Rectal smooth muscle tissue (tissue), 1 donor: ENCODE measurements at regions not wholly inside any gene's neighbourhood (a gene's known extent, or its start where the extent isn't known, plus 50 kb on each side); places are given as distances from the start of the nearest gene placed in this dataset.

ENCODE experiments used
- H3K27ac ChIP-seq: one replicate; pipeline ENCODE4 v1.7.0; 2013; ENCODE audit warnings: low read depth, low read length, inconsistent platforms
- H3K27me3 ChIP-seq: one replicate; pipeline ENCODE4 v1.7.0; 2013; ENCODE audit warnings: low read length; ENCODE audit not compliant: control insufficient read depth, insufficient read depth
- H3K36me3 ChIP-seq: one replicate; pipeline ENCODE4 v1.7.0; 2013; ENCODE audit warnings: low read length; ENCODE audit not compliant: control insufficient read depth, insufficient read depth
- H3K4me1 ChIP-seq: one replicate; pipeline ENCODE4 v1.7.0; 2013; ENCODE audit warnings: low read length; ENCODE audit not compliant: control insufficient read depth, insufficient read depth
- H3K4me3 ChIP-seq: one replicate; pipeline ENCODE4 v1.7.0; 2013; ENCODE audit warnings: low read length
- H3K9ac ChIP-seq: one replicate; pipeline ENCODE4 v1.7.0; 2013; ENCODE audit warnings: low read length

DNA sequence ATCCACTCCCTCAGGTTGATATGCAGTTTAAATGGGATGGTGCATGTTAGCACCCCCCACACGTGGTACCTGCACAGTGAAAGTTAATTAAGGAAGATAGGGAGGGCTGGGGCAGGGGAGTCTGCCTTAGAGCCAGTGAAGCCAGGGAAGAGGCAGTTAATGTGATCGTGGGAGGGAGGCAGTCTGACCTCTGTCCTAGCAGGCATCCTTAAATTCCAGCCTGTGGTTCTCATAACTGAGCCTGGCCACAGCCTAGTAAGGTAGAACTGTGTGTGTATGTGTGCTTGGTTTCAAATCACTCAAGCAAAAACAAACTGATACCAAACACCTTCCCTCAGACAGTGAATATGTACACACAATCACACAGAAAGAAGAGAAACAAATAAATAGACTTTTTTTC lies 319.1 kb upstream of the TLE3 start:
- H3K36me3 ChIP-seq, result no peaks in the 10 kb centered on the region
- no peak overlapping the region for H3K9ac ChIP-seq
- H3K4me1 ChIP-seq, result no peaks in the 10 kb centered on the region
- no peaks in the 10 kb centered on the region for H3K27me3 ChIP-seq
- no peak overlapping the region for H3K27ac ChIP-seq
- no peak overlapping the region for H3K4me3 ChIP-seq

DNA sequence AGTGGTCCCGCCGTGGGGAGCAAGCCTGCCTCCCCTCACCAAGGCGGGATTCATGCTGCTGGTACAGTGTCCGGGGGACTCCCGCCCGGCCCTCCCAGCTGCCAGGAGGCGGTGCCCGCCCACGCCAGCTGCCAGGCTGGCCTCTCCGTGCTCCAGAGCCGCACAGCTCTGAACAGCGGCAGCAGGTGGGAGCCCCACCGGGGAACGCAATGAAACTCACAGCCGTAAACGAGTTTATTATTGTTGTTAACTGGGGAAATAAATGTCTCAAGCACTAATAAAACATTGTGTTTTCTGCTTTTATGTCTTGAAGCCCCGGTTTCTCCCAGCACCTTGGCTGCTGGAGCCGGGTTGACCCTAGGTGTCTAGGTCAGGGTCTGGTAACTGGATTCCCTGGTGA lies 317.7 kb upstream of the TLE3 start:
- Histone ChIP-seq H3K27me3 (no peaks in the 10 kb centered on the region), H3K9ac (no peak overlapping the region), H3K4me1 (no peaks in the 10 kb centered on the region), H3K27ac (no peak overlapping the region), H3K36me3 (no peaks in the 10 kb centered on the region), H3K4me3 (no peak overlapping the region)

DNA sequence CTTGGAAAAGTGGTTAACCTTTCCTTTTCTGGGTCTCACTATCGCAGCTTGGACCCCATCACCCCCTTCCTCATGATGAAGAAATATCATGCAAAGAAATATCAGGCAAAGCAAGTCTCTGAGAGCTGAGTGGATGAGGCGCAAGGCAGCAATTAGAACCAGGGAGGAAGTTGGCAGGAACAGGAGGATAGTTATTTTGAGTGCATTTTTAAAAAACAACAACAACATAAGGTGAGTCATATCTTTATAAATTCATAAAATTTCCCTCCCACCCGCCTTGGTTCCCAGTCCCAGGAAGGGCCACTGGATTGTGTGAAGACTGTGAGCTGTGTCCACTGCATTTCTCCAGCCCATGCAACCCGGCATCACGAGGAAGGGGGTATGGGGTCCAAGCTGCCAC lies 316.9 kb upstream of the TLE3 start:
- Histone ChIP-seq H3K27me3 (no peaks in the 10 kb centered on the region), H3K4me3 (no peak overlapping the region), H3K27ac (no peak overlapping the region), H3K4me1 (no peaks in the 10 kb centered on the region), H3K9ac (no peak overlapping the region), H3K36me3 (no peaks in the 10 kb centered on the region)

DNA sequence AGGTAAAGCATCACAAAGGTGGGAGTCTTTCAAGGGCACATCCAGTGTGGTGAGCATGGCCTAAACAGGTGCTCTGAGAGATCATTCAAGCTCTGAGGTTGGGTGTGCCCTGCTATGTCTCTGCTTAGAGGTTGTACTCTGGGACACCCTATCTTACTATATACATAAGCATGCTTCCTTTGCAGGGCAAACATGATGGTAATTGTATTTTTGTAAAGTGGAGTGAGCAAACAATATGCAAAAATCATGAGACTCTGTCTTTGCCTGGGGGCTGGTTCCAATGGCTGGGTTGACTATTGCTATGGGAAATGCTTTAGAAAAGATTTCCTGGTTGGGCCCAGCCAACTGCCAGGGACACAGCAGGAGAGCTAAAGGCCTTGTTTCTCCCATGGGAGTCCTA lies 315.1 kb upstream of the TLE3 start:
- H3K27ac ChIP-seq, result no peak overlapping the region

DNA sequence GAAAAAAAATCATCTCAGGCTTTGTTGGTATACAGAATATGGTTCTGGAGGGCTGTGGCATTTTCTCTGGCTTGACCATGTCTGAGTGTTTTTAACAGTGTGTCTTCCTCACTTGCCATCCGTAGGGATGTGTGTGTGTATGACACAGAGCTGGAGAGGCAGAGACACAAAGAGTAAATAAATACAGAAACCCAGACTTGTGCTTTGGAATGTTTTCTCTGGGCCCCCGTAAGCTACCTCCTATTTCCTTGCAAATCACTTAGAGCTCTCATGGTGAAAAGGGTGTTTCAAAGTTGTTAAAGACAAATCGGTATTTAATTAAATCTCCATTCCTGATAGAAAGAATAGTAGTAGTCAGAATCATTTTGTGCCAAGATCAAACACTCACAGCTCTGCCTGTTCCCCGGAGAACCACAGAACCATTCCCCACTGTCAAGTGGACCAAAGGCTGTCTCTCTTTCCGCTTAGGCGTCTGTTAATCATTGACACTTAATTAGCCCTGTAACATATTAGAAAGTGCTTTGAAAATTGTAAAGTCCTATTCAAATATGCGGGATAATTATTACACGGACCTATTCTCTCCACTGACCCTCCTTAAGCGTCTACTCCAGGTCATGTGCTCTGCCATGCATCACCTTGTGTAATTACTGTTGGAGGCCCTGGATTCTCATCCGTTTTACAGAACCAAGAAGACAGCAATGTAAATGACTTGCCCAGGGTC lies 313.6 kb upstream of the TLE3 start:
- Histone ChIP-seq H3K4me1 (no peaks in the 10 kb centered on the region), H3K4me3 (no peak overlapping the region), H3K27me3 (no peaks in the 10 kb centered on the region), H3K36me3 (no peaks in the 10 kb centered on the region), H3K9ac (no peak overlapping the region), H3K27ac (no peak overlapping the region)

More for the DNA sequence above, 315.1 kb upstream of the TLE3 start:
- Histone ChIP-seq H3K4me1 (no peaks in the 10 kb centered on the region), H3K4me3 (no peak overlapping the region), H3K27me3 (no peaks in the 10 kb centered on the region), H3K36me3 (no peaks in the 10 kb centered on the region), H3K9ac (no peak overlapping the region)

DNA sequence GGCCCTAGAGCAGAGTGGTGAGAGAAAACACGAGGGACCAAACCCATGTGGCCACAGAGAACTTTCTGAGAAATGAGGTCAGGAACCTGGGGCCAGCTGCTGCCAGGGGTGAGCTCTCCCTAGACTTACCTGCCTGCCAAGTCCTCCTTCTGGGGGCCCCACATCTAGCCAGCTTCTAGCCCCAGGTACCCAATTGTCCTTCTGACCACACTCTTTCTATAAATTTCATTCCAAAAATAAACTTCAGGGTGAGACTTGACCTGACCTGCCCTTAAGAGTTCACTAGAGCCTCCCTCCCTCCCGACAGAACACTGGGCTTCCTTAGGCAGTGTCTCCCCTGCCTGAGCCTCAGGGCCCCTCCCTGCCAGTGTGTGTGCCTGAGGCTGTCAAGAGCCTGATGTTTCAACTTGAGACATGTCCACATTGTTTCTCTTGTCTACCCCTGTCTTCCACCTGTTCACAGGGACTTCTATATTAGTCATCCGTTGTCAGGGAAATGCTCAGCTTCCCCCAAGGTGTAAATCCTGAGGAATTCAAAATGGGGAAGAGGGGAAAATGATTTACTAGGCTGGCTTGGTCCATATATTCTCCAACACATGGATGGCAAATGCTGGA lies 312.8 kb upstream of the TLE3 start:
- no peaks in the 10 kb centered on the region for H3K27me3 ChIP-seq
- H3K36me3 ChIP-seq, result no peaks in the 10 kb centered on the region

DNA sequence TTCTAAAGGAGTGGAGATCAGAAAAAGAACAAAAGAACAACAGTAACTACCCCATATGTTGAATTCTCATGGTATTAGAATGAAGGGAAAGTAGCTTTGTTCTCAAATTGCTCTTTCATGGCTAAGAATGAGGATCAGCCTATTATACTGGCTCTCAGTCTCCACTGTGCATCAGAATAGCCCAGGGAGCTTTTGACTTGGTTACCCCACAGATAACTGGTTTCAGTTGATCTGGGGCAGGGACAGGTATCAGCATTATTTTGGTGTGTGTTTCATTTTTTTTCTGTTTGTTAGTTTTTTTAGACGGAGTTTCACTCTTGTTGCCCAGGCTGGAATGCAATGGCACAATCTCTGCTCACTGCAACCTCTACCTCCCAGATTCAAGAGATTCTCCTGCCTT lies 311.7 kb upstream of the TLE3 start:
- no peaks in the 10 kb centered on the region for H3K36me3 ChIP-seq
- no peaks in the 10 kb centered on the region for H3K4me1 ChIP-seq

More for the DNA sequence above, 312.8 kb upstream of the TLE3 start:
- Histone ChIP-seq H3K4me3 (no peak overlapping the region), H3K9ac (no peak overlapping the region), H3K27ac (no peak overlapping the region), H3K4me1 (no peaks in the 10 kb centered on the region)

DNA sequence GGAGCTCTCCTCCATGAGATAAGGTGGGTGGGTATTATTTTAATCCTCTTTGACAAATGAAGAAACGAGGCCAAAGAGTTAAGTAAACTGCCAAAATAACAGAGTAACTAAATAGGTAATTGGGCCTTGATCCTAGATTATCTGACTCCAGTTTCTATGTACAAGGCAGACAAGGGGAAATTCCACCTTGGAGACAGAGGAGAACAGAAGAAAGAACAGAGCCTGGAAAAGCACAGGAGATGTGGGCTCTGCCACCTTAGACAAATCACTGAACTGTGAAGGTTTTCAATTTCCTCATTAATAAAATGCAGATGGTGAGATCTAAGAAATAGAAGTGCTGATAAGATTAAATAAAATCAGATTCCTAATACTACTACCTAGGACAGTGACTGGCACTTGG lies 310.2 kb upstream of the TLE3 start:
- no peaks in the 10 kb centered on the region for H3K27me3 ChIP-seq

More for the DNA sequence above, 311.7 kb upstream of the TLE3 start:
- Histone ChIP-seq H3K4me3 (no peak overlapping the region), H3K27ac (no peak overlapping the region), H3K27me3 (no peaks in the 10 kb centered on the region), H3K9ac (no peak overlapping the region)

DNA sequence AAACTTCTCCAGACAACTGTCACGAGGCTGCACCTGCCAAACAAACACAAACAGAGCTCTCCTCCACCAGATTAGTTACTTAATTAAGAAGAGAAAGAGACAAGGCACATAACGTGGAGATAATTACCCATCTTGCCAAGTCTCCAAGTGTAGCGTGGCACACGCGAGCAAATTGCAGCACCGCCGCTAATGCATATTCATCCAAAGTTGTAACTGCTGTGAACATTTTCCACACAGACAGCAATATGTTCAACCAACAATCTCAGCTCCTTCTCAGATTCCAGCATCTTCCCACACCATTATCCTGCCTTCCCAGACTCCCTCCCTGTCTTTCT lies 309.6 kb upstream of the TLE3 start:
- Histone ChIP-seq H3K9ac (no peak overlapping the region), H3K4me1 (no peaks in the 10 kb centered on the region), H3K36me3 (no peaks in the 10 kb centered on the region), H3K27me3 (no peaks in the 10 kb centered on the region), H3K4me3 (no peak overlapping the region), H3K27ac (no peak overlapping the region)

More for the DNA sequence above, 310.2 kb upstream of the TLE3 start:
- H3K4me3 ChIP-seq, result no peak overlapping the region
- H3K9ac ChIP-seq, result no peak overlapping the region
- no peak overlapping the region for H3K27ac ChIP-seq
- H3K4me1 ChIP-seq, result no peaks in the 10 kb centered on the region
- no peaks in the 10 kb centered on the region for H3K36me3 ChIP-seq

DNA sequence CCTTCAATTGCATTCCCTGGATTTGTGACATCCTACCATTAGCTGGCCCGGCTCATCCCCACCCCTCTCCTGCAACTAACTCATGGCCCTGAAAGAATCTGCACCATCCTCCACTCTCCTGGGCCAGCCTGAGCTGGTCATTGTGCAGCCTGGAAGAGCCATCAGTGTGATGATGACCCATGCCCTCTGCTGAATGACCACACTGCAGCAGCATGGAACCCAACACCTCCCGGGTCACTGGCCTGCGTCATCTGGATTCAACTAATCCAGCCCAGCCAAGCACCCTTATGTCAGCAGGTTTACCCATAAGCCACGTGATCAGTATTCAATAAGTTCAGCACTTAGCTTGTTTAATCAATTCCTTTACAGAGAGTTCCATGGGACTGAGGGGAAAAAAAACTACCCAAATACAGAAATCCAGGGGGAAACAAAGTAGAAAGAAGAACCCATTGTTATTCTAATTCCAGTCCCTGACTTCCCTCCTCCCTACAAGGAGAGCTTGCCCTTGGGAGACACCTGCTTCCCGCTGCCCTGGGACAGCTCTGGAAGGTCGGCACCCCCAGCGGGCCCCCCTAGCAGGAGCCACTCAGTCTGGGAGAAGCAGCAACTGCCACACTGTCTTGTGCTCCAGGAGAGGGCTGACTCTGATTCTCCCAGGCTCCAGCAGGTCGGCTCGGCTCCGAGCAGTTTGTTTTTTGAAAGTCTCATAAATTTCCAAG lies 309.1 kb upstream of the TLE3 start:
- no peak overlapping the region for H3K4me3 ChIP-seq
- no peak overlapping the region for H3K9ac ChIP-seq
- H3K27ac ChIP-seq, result no peak overlapping the region
- H3K27me3 ChIP-seq, result no peaks in the 10 kb centered on the region
- H3K36me3 ChIP-seq, result no peaks in the 10 kb centered on the region
- H3K4me1 ChIP-seq, result no peaks in the 10 kb centered on the region

DNA sequence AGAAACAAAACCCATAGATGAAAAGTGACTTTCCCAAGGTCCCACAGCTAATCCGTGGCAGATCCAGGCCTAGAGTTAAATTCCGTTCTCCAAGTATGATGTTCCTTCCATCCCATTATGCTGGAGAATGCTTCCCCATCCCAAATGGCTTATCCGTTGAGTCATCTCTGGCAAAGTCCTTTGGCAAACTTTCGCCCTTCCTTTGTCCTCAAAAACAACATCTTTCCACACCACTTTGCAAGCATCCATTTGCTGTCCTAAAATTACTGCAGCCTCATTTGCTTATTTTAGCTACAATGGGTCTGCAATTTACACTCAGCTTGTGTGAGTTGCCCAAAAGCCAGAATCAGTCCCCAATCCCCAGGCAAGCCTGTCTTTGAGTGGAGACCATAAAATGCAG lies 304.0 kb upstream of the TLE3 start:
- no peak overlapping the region for H3K27ac ChIP-seq
- H3K9ac ChIP-seq, result no peak overlapping the region
- no peaks in the 10 kb centered on the region for H3K36me3 ChIP-seq
- H3K27me3 ChIP-seq, result no peaks in the 10 kb centered on the region
- no peaks in the 10 kb centered on the region for H3K4me1 ChIP-seq
- no peak overlapping the region for H3K4me3 ChIP-seq

DNA sequence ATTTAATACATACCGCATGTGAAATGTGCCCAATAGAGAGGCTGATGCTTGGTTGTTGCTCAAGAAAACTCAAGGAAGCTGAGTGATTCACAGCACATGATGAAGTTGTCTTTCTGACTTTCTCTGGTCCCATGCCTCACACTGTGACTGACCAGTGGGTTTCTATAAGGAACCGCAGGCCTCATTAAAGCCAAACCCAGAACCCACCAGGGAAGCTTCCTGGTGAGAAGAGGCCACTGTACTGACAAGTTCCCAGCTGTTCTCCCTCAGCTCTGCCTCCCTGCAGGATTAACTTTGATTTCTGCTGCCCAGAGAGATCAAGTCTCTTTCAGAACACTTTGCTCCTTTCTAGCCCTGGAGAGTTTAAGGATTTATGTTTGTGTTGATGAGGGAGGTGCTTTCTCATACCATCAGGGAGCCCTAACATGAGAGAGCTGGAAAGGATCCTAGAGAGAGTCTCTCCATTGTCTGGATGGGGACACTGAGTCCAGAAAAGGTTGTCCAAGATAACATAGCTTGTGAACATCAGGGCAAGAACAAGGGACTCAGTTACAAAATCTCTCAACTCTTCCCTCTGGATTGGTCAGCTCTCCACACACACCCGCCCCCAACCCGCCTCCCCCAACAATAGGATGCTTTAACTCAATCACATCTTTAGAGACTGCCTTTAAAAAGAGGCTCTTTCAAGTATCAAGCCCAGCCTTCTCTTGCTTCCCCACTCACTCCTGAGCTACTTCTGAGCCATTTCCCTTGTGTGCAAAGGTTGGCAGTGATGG lies 303.2 kb upstream of the TLE3 start:
- H3K36me3 ChIP-seq, result no peaks in the 10 kb centered on the region
- no peak overlapping the region for H3K4me3 ChIP-seq
- peaks cover 2% of the 10 kb centered on the region for H3K27me3 ChIP-seq
- no peak overlapping the region for H3K9ac ChIP-seq
- no peak overlapping the region for H3K27ac ChIP-seq
- no peaks in the 10 kb centered on the region for H3K4me1 ChIP-seq
